ENCODE measurements at regions not wholly inside any gene's neighbourhood (a gene's known extent, or its start where the extent isn't known, plus 50 kb on each side); places are given as distances from the start of the nearest gene placed in this dataset.

GRCh38 chr3:102530415-102531181 lies 95.8 kb downstream of the ZPLD1 start:
- TF ChIP-seq POLR2A (IDR thresholded peaks at IDR 0.05; ENCODE audit: low read depth) = no peak
- no peak for TF ChIP-seq CTCF (IDR thresholded peaks at IDR 0.05)
- TF ChIP-seq EP300 (IDR thresholded peaks at IDR 0.05) = no peak
- TF ChIP-seq POLR2AphosphoS5 (IDR thresholded peaks at IDR 0.05) = no peak
